Colon (tissue), 2 donors: ENCODE measurements at regions not wholly inside any gene's neighbourhood (a gene's known extent, or its start where the extent isn't known, plus 50 kb on each side); places are given as distances from the start of the nearest gene placed in this dataset.

Experiments used
- FAIRE-seq: peaks from 2 replicates; lab custom pipeline; 2012; peaks lifted over from hg19 to GRCh38; lab: Jason Lieb, UNC
- donor health status: control.
- donor health status: control.

GRCh38 chr13:99892866-99893504 is 78.6 kb downstream of the ZIC5 start:
- no peak for FAIRE-seq

DNA sequence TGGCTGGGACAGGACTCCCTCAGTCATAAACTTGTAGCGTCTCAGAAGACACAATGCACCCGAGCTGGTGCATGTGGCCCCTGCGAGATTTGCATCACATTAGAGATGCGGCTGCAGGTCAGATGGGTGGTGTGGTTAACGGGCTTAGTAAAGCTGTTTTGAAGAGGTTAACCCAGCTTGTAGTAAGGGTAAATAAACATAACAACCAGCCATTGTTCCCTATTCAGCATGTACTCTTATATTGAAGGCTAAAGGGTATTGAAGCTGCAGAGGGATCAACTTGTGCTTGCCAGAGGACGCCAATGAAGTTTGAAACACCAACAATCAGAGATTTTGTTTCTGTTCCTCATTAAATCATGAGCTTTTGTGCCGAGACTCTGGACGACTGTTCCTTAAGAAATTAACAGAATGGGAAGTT is 79.4 kb downstream of the ZIC5 start:
- no peak for FAIRE-seq

- no peak for FAIRE-seq
Measured at GRCh38 chr13:99886706-99887105, 84.9 kb downstream of the ZIC5 start.

DNA sequence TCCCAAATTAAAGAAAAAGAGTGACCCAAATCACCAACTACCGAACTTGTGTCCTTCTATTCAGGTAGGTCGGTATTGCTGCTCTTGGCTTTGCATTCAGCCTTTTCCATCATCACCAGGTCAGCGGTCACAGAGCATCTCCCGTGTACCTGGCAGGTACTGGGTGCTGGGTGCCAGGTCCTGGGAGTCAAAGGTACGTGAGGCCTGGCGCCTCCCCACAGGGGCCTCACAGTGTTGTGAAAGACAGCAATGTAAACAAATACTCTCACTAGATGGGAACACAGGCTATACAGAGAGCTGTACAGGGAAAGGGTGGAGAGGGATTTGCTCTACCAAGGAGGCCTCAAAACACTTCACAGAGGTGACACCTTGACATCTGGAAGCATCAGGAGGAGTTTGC is 86.7 kb downstream of the ZIC5 start:
- FAIRE-seq = no peak

DNA sequence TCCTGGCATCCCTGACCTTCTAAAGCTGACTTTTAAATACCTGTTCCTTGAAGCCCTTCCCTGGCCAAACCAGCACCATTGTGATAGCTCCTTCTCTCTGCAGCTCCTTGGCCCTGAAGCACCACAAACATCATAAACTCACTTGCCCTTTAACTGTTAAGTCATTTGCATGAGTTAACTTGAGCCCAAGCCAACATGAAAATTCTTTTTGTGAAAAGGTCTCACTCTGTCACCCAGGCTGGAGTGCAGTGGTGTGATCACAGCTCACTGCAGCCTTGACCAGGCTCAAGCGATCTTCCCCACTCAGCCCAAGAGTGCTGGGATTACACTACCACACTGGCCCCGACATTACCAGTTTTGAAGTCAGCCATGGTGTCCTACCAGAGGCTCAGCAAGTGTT is 87.8 kb downstream of the ZIC5 start:
- no peak for FAIRE-seq

- FAIRE-seq = no peak
Measured at GRCh38 chr13:99878921-99879610, 92.5 kb downstream of the ZIC5 start.

GRCh38 chr13:99876651-99877050 is 94.9 kb downstream of the ZIC5 start:
- no peak for FAIRE-seq

- FAIRE-seq = no peak
Measured at GRCh38 chr13:99875391-99875790, 96.2 kb downstream of the ZIC5 start.

GRCh38 chr13:99873832-99874430 is 97.6 kb downstream of the ZIC5 start:
- no peak for FAIRE-seq

- no peak for FAIRE-seq
Measured at GRCh38 chr13:99873141-99873540, 98.4 kb downstream of the ZIC5 start.

GRCh38 chr13:99871249-99871898 is 100.2 kb downstream of the ZIC5 start:
- FAIRE-seq = no peak

DNA sequence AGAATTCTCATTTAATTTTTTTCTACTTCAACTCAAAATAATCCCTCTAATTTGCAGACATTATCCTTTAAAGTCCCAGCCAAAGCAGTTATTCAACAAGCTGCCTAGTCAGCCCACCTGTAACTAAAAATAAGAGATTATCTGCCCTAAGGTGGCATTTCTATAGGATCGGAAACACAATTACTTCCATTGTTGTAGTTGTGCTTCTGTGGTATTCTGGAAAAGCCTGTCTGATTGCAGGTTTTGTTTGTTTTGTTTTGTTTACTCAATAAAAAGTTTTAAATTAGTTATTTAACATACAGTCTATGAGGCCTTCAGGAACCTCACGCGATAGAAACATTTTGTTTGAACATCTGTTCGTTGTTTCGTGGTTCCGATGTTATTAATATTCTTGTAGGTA is 101.0 kb downstream of the ZIC5 start:
- FAIRE-seq = no peak

GRCh38 chr13:99869830-99870229 is 101.7 kb downstream of the ZIC5 start:
- no peak for FAIRE-seq

DNA sequence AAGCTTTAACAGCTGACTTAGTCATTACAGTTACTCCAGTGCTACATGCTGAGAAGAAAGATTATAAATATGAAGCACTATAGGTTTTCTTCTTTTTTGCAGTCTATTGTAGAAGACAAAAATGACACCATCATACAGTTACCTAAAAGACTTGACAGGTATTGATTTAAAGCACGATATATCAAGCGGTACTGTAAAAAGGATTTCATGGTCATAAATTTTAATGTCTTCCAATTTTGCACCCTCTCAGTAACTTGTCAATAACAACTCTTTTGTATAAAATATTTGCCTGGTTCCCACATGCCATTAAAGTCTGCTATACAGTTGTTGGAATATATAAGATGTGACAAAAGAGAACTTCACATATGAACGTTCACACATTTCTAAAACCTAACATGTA is 102.8 kb downstream of the ZIC5 start:
- FAIRE-seq = no peak

DNA sequence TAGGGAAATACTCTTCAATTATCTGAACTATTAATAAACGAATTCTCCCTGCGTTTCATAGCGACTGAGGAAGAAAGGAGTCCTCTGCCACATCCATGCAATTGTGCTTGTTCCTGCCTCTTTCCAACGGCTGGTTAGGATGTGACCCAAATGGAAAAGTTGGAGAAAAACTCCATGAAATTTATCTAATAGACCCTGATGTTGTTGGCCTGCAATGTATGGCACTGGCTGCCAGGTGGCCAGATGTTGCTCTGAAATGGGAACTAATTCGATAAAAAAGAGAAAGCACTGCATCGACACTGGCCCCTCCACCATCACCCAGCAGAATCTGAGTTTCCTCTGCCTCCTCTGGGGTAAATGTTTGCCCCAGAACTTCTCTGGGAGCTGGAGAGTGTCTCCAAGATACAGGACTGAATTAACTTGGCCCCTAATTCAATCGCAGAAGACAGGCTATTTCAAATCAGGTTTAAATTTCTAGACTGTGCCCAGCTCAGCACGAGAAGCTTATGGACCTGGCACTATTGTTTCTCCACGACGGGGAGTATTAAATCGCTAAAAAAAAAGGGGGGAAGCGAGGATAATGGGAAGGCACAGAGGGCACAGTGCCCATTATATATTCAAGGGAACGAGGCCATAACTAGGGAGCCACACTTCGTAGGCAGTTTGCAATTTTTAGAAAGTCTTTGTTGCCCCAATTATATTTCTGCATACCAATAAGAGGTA is 103.9 kb downstream of the ZIC5 start:
- no peak for FAIRE-seq

- no peak for FAIRE-seq
Measured at GRCh38 chr13:99866781-99867180, 104.8 kb downstream of the ZIC5 start.

DNA sequence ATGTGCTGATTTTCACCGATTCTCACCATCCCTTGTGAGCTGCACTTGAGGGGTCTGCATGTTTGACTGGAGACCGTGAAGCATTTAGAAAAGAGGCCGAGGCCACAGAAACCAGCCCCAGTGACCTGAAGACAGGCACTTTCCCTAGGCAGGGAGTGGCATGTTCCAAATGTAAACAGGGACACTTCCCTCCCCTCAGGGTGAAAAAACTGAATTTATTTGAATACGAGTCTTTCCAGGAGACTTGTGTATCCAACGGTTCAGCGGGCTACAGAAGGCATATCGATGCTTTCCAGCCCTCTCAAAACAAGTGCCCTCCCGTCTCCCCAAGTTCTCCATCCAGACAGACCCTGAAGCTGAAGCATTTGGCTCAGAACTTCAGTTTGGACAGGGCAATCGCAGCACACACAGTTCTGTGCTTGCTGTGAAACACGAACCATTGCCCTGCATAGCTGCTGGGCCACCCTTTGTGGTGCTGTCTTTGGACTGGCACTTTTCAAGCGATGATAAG is 106.1 kb downstream of the ZIC5 start:
- no peak for FAIRE-seq

- no peak for FAIRE-seq
Measured at GRCh38 chr13:99864627-99864990, 107.0 kb downstream of the ZIC5 start.

DNA sequence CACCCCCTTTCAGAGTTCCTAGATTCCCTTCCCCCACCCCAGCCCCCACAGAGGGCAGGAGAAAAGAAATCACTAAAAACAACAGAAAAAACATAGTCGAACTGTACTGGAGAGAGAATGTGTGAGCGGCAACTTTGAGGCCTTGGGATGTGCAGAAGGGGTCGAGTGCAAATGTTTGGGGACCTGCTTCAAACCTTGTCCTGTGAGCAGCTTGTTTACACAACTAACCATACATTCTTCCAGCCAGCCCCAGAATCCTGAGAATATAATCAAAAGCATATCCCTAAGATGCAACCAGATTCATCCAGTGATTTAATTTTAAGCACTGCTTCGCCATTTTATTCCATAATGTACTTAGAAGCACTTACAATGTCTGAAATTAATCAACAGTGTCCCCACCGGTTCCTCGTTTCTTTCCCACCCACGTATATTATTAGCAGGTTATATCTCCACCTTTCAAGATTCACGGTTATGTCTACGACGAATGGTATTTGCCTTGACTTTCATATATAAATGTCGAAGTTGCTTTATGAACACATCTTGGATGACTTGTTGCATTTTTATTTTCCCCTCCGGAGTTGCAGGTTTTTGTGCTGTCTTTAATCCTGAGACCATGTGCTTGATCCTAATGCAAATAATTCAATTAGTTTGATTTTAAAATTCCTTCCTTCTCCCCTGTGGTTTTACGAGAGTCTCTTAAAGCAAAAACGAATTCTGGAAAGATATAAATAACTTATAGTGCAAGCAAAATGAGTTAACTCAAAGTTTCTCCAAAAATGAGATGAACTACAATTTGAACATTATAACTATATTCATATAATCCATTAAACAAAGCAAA is 107.6 kb downstream of the ZIC5 start:
- no peak for FAIRE-seq

DNA sequence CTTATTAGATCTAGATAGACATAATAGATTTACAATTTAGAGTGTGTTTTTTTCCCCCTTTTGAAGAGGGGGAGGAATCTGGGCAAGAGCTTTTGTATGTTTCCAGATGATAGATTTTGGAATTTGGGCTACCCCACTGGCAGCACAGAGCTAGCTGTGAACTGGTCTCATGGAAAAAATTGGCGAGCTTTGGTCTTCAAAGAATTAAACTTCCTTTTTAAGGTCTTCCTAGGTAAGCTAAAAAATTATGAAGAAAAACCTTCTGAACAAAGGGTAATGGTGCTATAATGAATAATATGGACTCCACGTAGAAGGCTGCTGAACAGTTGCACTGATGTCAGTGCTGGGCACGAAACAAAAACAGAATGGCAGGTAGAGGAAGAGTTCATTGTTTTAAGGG is 109.3 kb downstream of the ZIC5 start:
- FAIRE-seq = no peak

GRCh38 chr13:99861771-99862170 is 109.8 kb downstream of the ZIC5 start:
- FAIRE-seq = no peak
